RPMI8226 (cell line): ENCODE measurements at regions not wholly inside any gene's neighbourhood (a gene's known extent, or its start where the extent isn't known, plus 50 kb on each side); places are given as distances from the start of the nearest gene placed in this dataset.

Experiments
- DNase-seq: peaks from one replicate; pipeline ENCODE4 v3.0.0-alpha.2; 2015

GRCh38 chrX:57848857-57849256 is 61.4 kb downstream of the ZXDA start:
- DNase-seq, result no peak

GRCh38 chrX:57822818-57823217 is 87.4 kb downstream of the ZXDA start:
- no peak for DNase-seq

GRCh38 chrX:57822398-57822797 is 87.9 kb downstream of the ZXDA start:
- DNase-seq, result no peak

- peak; percentile 74 for DNase-seq
Observed at GRCh38 chrX:57821703-57822387, 88.4 kb downstream of the ZXDA start.

- DNase-seq, result no peak
Observed at GRCh38 chrX:57817302-57817701, 93.0 kb downstream of the ZXDA start.

- peak; percentile 2 for DNase-seq
Observed at GRCh38 chrX:57772637-57773036, 92.6 kb upstream of the NLRP2B start.

GRCh38 chrX:57771689-57772088 is 91.6 kb upstream of the NLRP2B start:
- DNase-seq, result no peak

GRCh38 chrX:57752866-57753265 is 72.8 kb upstream of the NLRP2B start:
- peak; percentile 6 for DNase-seq

- no peak for DNase-seq
Observed at GRCh38 chrX:57741107-57741506, 61.0 kb upstream of the NLRP2B start.

GRCh38 chrX:57737881-57738280 is 57.8 kb upstream of the NLRP2B start:
- no peak for DNase-seq
